Activated T-cell treated with anti-CD3 and anti-CD28 coated beads, Interleukin-2, amount 50 U/mL, for 4 hours (primary cell): ENCODE measurements at regions not wholly inside any gene's neighbourhood (a gene's known extent, or its start where the extent isn't known, plus 50 kb on each side); places are given as distances from the start of the nearest gene placed in this dataset.

Experiments used
- ATAC-seq, 2 donors: fragments of 200-7000 bp; cut with Tn5 transposase; one replicate each; pipeline ENCODE4 v1.10.0; 2021
- DNase-seq: peaks from one replicate; pipeline ENCODE4 v3.0.0-alpha.2; 2020
- H3K27me3 Mint-ChIP-seq: one replicate; pipeline ENCODE4 v1.8.0; 2021; ENCODE audit warnings: low read depth, mixed read lengths
- H3K36me3 Mint-ChIP-seq: one replicate; pipeline ENCODE4 v1.8.0; 2022; ENCODE audit warnings: mixed read lengths; ENCODE audit not compliant: insufficient read depth
- H3K4me1 Mint-ChIP-seq: one replicate; pipeline ENCODE4 v1.8.0; 2021; ENCODE audit warnings: low read depth, mixed read lengths
- H3K4me3 Mint-ChIP-seq: one replicate; pipeline ENCODE4 v1.8.0; 2021; ENCODE audit warnings: mild to moderate bottlenecking, moderate library complexity, mixed read lengths
- H3K9me3 Mint-ChIP-seq: one replicate; pipeline ENCODE4 v1.8.0; 2021; ENCODE audit warnings: mixed read lengths

DNA sequence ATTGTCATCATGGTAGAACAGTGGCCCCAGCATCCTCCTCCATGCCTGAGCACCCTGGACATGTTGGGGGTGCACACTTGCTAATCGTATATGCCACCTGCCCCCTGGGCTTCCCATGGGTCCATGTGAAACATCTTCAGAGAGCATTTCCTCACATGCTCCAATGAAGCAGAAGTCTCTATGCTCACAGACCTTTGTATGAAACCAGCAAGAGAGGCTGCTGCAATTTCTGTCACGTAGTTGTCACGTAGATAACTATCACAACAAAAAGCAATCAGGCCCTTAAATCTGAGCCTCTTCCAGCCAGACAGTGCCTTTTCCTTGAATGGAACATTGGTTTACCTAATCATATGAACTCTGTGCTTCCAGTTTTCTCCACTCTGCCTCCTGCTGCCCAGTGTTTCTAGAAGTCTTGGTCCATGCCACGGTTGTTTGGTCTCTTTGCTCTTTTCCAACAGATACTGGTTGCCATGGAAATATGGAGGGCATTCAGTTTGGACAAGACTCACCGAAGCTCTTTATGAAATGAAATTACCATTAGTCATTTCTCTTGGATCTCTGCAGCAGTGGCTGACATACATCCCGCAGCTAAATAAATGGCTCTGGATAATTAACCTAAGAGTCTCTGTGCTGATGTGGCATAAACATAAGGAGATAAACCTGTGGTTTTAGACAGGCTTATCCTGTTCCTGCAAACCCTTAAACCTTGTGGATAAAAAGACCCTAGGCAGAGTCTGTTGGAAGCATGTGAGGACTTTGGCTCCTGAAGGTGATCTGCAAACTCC, 172.8 kb upstream of the SYNDIG1 start:
- no peak overlapping the region for H3K4me3 Mint-ChIP-seq
- ATAC-seq = no peak
- H3K36me3 Mint-ChIP-seq = no peaks in the 10 kb centered on the region
- no peaks in the 10 kb centered on the region for H3K4me1 Mint-ChIP-seq
- H3K9me3 Mint-ChIP-seq = no peaks in the 10 kb centered on the region
- DNase-seq = no peak
- H3K27me3 Mint-ChIP-seq = peaks cover 5% of the 10 kb centered on the region

DNA sequence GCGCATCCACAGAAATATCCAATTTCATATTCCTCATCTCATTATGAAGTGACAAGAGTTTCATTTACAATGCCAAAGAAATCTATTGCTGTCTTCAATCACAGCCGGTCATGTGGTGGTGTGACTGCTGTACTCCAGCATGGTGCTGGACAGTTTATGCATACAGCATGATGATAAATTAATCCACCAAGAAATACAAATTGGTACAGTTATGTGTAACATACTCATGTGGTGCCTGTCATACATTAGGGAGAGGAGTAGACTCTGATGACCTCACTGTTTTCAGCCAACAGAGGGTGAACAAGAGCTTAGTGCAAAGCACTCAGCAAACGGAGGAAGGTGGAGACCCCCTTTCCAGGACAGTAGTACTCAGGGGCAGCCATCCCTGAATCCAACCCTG, 178.4 kb upstream of the SYNDIG1 start:
- H3K36me3 Mint-ChIP-seq = no peaks in the 10 kb centered on the region
- no peak for DNase-seq
- H3K27me3 Mint-ChIP-seq = no peaks in the 10 kb centered on the region
- no peak for ATAC-seq
- no peak overlapping the region for H3K4me3 Mint-ChIP-seq
- H3K9me3 Mint-ChIP-seq = no peaks in the 10 kb centered on the region
- H3K4me1 Mint-ChIP-seq = peaks cover 16% of the 10 kb centered on the region

DNA sequence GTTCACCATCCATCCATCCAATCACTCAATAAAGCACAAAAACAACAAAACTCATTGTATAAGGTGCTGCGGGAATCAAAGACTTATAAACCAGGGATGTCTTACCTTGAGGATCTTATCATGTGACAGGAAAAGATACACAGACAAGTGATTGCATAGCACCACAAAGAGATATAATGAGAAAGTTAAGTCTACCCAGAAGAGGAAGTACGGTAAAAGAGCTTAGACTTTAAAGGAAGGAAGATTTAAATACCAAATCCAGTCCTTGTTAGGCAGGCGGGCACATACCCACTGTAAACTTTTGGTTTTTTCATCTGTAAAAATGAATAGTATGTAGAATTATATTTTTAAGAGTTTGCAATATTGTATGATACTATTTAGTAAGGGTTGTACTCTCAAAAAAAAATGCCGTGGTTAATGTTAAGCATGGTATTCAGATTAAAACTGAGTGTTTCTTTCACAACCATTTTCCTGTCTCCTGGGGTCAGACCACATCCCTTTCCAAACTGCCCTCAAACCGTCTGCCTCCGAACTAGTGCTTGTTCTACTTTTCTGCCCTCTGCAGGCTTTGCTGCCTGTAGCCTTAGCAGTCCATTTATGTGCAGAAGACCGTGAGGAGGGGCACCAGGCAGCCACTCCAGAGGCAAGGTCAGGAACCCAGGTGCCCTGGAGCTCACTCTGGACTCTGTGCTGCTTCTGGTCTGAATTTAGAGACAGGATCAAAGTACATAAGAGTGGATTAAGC, 179.5 kb upstream of the SYNDIG1 start:
- no peaks in the 10 kb centered on the region for H3K36me3 Mint-ChIP-seq
- ATAC-seq (no peak), DNase-seq (no peak)
- no peaks in the 10 kb centered on the region for H3K9me3 Mint-ChIP-seq
- peaks cover 16% of the 10 kb centered on the region for H3K4me1 Mint-ChIP-seq
- peak overlapping the region; percentile 19 for H3K4me3 Mint-ChIP-seq
- no peaks in the 10 kb centered on the region for H3K27me3 Mint-ChIP-seq

DNA sequence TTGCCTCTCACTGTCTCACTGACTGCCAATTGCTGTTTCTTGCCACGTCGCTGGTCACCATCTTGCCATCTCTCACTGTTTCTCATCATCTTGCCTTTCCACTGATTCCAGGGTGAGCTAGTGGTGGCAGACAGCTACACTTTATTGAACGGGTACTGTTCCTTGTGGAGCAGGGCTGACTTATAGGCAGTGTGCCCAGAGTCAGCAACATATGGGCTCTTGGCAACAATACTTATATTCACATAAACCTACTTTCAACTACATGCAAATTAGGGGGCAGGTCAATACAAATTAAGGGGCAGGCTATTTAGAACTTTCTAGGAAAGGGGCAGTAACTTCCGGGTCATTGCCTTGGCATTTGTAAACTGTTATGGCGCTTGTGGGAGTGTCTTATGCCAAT, 186.2 kb upstream of the SYNDIG1 start:
- no peaks in the 10 kb centered on the region for H3K36me3 Mint-ChIP-seq
- H3K27me3 Mint-ChIP-seq = peaks cover 2% of the 10 kb centered on the region
- H3K9me3 Mint-ChIP-seq = no peaks in the 10 kb centered on the region
- H3K4me3 Mint-ChIP-seq = no peak overlapping the region
- ATAC-seq = no peak
- no peaks in the 10 kb centered on the region for H3K4me1 Mint-ChIP-seq
- DNase-seq = no peak

DNA sequence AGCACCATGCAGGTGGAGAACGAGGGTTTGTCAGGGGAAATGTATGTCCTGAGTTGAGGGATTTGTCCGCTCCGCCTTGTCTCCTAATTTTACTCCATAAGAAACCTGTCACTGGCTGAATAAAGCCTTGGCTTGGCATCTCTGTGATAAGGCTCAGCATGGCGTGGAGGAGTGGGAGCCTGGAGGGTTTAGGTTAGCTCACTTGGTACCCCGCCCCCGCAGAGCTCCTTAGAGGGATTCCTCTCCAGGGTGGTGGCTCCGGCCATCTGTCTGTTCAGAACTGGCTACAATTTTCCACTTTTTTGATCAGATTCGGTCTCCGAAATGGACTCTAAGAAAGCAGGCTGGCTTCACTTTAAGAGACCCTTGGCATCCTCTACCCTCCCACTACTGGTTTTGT, 192.2 kb upstream of the SYNDIG1 start:
- no peak overlapping the region for H3K4me3 Mint-ChIP-seq
- H3K9me3 Mint-ChIP-seq = peaks cover 13% of the 10 kb centered on the region
- no peaks in the 10 kb centered on the region for H3K36me3 Mint-ChIP-seq
- ATAC-seq (no peak), DNase-seq (no peak)
- no peaks in the 10 kb centered on the region for H3K4me1 Mint-ChIP-seq
- peaks cover 4% of the 10 kb centered on the region for H3K27me3 Mint-ChIP-seq

DNA sequence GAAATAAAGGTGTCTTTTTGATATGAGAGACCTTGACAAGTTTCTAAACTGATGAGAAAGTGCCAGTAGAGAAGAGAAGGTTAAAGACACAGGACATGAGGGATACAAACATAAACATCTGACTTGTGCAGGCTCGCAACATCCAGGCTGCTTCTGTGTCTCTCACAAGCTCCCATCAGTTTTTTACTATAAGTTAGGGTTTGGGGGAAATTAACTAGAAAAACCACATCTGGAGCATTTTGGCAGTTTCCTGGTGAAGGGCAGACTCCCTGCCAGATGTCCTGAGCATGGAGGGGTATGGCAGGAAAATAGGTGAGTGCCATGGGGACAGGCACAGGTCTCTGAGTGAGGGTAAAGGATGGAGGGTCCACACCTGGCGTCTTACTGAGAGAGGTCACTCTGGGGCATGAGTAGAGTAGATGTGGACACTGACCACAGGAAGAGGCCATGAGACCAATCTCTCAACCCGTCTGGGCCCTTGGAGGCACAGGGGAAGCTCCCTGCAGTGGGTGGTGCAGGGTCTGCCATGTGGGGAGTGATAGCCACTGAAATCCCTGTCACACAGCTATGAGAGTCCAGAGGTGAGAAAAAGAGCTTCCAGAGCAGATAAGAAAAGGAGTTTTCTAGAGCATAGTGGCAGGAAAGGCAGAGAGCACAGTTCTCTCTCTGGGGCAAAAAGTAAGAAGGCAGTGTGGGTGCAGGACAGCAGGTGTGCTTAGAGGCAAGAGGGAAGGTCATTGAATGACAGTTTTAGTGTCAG, 193.3 kb upstream of the SYNDIG1 start:
- H3K27me3 Mint-ChIP-seq = peaks cover 4% of the 10 kb centered on the region

DNA sequence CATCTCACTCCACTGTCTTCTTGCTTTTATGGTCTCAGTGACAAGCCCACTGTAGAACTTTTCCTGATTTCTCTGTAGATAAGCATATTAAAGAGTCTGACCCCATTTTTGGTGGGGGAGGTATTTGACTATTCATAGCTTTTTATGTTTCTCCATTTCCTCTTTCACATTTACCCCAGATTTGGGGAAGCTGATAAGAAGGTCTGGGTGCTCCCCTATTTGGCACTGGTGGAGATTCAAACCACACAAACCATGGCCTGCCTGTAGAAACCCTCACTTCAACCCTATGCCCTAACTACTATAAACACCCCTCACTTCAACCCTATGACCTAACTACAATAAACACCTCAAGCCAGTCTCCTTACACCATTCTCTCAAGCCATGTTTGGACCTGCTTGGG, 196.2 kb upstream of the SYNDIG1 start:
- Mint-ChIP-seq H3K27me3 (peaks cover 4% of the 10 kb centered on the region), H3K36me3 (no peaks in the 10 kb centered on the region), H3K4me1 (no peaks in the 10 kb centered on the region), H3K9me3 (peaks cover 13% of the 10 kb centered on the region), H3K4me3 (no peak overlapping the region)
- DNase-seq = no peak
- ATAC-seq = no peak

More for the DNA sequence above, 193.3 kb upstream of the SYNDIG1 start:
- ATAC-seq (no peak), DNase-seq (no peak)
- H3K4me3 Mint-ChIP-seq = no peak overlapping the region
- peaks cover 13% of the 10 kb centered on the region for H3K9me3 Mint-ChIP-seq
- no peaks in the 10 kb centered on the region for H3K4me1 Mint-ChIP-seq
- H3K36me3 Mint-ChIP-seq = no peaks in the 10 kb centered on the region

DNA sequence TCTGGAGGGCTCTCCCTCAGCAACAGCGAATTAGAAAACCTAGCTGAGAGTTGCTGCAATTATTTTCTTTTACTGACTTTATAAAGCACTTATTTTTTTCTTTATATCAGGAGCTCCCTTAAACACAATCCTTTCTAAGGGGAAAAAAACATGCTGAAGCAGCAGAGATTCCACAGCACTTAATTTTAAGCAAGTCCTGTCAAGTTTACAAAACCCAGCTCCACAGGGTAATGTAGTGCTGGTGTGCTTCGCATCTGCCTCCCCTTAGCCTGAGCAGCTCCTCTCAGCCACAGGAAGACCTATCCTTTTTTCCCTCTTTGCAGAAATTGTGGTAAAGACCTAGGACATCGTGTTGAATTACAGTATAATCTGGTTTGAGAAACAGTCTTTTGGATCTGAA, 208.1 kb upstream of the SYNDIG1 start:
- H3K4me3 Mint-ChIP-seq = no peak overlapping the region
- ATAC-seq (no peak), DNase-seq (no peak)
- peaks cover 3% of the 10 kb centered on the region for H3K27me3 Mint-ChIP-seq
- H3K36me3 Mint-ChIP-seq = no peaks in the 10 kb centered on the region
- no peaks in the 10 kb centered on the region for H3K9me3 Mint-ChIP-seq
- H3K4me1 Mint-ChIP-seq = no peaks in the 10 kb centered on the region

DNA sequence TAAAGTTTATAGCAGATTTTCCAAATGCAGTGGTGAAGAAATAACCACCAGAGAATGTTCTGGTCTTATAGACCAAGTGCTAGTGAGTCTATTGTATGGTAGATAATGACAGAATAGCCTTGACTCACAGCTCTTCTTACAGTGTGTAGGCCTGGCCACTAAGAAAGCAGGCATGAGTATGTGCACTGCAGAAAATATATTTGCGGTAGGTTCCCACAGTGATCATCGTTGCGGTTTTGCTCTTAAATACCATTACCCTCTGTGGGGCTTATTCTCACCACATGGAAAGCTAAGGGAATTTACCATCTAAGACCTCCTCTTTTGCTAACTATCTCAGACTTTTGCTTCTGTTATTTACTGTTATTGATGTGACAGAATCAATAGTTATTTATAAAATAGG, 212.3 kb upstream of the SYNDIG1 start:
- H3K27me3 Mint-ChIP-seq = no peaks in the 10 kb centered on the region
- ATAC-seq (no peak), DNase-seq (no peak)
- H3K4me3 Mint-ChIP-seq = no peak overlapping the region
- H3K4me1 Mint-ChIP-seq = no peaks in the 10 kb centered on the region
- H3K36me3 Mint-ChIP-seq = no peaks in the 10 kb centered on the region
- no peaks in the 10 kb centered on the region for H3K9me3 Mint-ChIP-seq

DNA sequence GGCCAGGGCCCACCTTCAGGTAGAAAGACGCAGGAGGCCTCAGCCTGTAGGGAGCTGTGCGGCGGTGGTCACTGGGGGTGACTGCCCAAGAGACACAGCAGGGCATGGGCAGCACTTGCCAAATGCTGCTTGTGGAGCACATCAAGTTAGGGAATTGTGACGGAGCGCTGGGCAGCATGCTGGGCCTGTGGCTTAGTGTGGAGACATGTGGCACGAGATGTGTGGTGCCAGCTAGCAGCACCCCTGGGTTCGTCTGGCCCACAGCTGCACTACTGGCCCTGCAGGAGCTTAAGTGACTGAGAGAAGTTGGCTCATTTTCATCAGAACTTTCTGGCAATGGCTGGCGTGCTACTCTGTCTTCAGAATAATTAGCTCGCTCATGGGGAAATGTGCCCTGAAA, 213.1 kb upstream of the SYNDIG1 start:
- ATAC-seq = no peak
- DNase-seq = no peak
- H3K36me3 Mint-ChIP-seq = no peaks in the 10 kb centered on the region
- no peak overlapping the region for H3K4me3 Mint-ChIP-seq
- H3K4me1 Mint-ChIP-seq = no peaks in the 10 kb centered on the region
- no peaks in the 10 kb centered on the region for H3K27me3 Mint-ChIP-seq
- H3K9me3 Mint-ChIP-seq = no peaks in the 10 kb centered on the region

DNA sequence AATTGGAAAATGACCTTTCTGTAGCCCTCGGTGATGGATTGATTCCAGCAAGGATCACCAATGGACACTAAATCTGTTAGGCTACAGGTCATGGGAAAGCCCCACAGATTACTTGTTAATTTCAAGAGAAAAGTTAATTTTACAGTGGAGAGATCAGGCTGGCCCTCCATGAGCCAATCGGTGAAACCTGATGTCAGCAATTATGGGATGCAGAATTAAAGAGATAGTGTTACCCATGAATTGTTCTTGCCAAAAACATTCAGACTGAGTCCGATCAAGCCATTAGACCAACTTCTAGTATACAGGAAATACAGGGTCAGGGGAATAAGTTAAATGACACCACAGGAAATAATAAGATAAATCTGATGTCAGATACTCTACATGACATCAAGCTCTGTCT, 214.9 kb upstream of the SYNDIG1 start:
- Mint-ChIP-seq H3K4me3 (no peak overlapping the region), H3K4me1 (no peaks in the 10 kb centered on the region), H3K36me3 (no peaks in the 10 kb centered on the region), H3K27me3 (no peaks in the 10 kb centered on the region), H3K9me3 (no peaks in the 10 kb centered on the region)
- DNase-seq (no peak), ATAC-seq (no peak)

DNA sequence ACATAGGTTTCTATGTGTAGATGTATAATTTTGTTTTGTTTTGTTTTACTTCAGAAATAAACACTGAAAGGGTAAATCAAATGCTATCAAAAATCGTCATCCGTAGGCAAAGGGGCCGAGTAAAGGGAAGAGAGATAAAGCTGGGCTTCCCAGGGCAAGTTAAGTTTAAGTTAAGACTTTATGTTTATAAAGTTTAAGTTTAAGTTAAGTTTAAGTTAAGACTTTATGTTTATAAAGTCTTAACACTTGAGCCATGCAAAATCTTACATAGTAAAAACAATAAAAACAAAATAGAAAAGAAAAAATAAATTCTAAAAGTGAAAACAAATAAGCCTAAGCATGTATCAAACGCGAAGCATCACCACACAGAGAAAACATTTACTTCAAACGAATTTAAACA, 216.1 kb upstream of the SYNDIG1 start:
- Mint-ChIP-seq H3K4me1 (no peaks in the 10 kb centered on the region), H3K27me3 (no peaks in the 10 kb centered on the region), H3K4me3 (no peak overlapping the region), H3K36me3 (no peaks in the 10 kb centered on the region), H3K9me3 (no peaks in the 10 kb centered on the region)
- DNase-seq (no peak), ATAC-seq (no peak)

DNA sequence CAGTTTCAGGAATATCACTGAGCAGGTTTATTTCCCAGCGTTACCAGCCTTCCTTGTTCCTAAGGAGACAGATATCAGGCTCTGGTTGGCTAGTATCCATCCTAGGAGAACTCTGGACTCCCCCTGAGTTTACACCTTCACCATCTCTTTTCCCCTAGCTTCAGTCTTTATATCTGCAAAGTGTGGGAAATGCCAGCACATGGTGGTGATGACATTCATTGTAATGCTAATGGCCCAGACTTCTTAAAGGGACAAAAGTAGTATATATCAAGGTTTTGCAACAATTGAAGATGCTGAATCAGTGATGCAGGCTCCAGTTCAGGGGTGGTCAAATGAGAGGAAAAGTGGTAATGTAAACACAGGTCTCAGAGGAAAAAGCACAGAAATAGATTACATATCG, 224.3 kb upstream of the SYNDIG1 start:
- no peak overlapping the region for H3K4me3 Mint-ChIP-seq
- H3K36me3 Mint-ChIP-seq = no peaks in the 10 kb centered on the region
- ATAC-seq = no peak
- no peak for DNase-seq
- peaks cover 20% of the 10 kb centered on the region for H3K27me3 Mint-ChIP-seq
- H3K9me3 Mint-ChIP-seq = peaks cover 3% of the 10 kb centered on the region
- no peaks in the 10 kb centered on the region for H3K4me1 Mint-ChIP-seq

DNA sequence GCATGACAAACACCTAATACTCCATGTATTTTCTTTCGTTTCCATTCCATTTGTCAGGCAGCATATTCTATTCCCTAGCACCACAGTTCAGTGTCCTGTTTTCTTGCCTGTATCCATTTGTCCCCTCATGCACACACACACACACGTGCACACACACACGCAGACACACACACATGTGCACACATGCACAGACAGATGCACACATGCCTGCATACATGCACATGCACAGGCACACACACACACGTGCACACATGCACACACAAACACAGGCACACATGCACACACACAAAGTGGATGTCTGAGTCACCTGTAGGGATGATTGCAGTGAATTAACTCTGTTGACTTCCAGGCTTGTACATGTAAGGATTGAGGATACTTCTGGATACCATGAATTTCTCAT, 226.7 kb upstream of the SYNDIG1 start:
- H3K4me3 Mint-ChIP-seq = no peak overlapping the region
- H3K9me3 Mint-ChIP-seq = peaks cover 3% of the 10 kb centered on the region
- H3K36me3 Mint-ChIP-seq = no peaks in the 10 kb centered on the region
- DNase-seq = no peak
- no peak for ATAC-seq
- H3K4me1 Mint-ChIP-seq = no peaks in the 10 kb centered on the region
- H3K27me3 Mint-ChIP-seq = peaks cover 21% of the 10 kb centered on the region

DNA sequence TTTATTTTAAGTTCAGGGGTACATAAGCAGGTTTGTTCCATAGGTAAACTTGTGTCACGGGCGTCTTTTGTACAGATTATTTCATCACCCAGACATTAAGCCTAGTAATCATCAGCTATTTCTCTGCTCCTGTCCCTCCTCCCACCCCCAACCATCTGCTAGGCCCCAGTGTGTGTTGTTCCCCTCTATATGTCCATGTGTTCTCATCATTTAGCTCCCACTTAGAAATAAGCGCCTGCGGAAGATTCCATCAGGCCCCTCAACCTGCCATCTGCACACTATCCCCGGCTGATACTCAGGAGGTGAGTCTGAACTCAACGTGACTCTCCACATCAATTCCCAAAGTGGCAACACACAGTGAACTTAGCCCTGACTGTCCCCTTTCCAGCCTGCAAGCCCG, 228.0 kb upstream of the SYNDIG1 start:
- no peaks in the 10 kb centered on the region for H3K9me3 Mint-ChIP-seq
- H3K4me1 Mint-ChIP-seq = no peaks in the 10 kb centered on the region
- H3K4me3 Mint-ChIP-seq = no peak overlapping the region
- H3K27me3 Mint-ChIP-seq = peaks cover 16% of the 10 kb centered on the region
- no peaks in the 10 kb centered on the region for H3K36me3 Mint-ChIP-seq
- DNase-seq (no peak), ATAC-seq (no peak)
